ENCODE measurements at regions not wholly inside any gene's neighbourhood (a gene's known extent, or its start where the extent isn't known, plus 50 kb on each side); places are given as distances from the start of the nearest gene placed in this dataset.

- TF ChIP-seq CTCF (IDR thresholded peaks at IDR 0.05; ENCODE audit: low read depth, low read length) (no peak), EZH2phosphoT487 (IDR thresholded peaks at IDR 0.05; ENCODE audit: low read depth) (no peak)
These were observed 1045.0 kb downstream of the GLUD2 start for GRCh38 chrX:122092360-122092759.
